ENCODE measurements at regions not wholly inside any gene's neighbourhood (a gene's known extent, or its start where the extent isn't known, plus 50 kb on each side); places are given as distances from the start of the nearest gene placed in this dataset.

DNA sequence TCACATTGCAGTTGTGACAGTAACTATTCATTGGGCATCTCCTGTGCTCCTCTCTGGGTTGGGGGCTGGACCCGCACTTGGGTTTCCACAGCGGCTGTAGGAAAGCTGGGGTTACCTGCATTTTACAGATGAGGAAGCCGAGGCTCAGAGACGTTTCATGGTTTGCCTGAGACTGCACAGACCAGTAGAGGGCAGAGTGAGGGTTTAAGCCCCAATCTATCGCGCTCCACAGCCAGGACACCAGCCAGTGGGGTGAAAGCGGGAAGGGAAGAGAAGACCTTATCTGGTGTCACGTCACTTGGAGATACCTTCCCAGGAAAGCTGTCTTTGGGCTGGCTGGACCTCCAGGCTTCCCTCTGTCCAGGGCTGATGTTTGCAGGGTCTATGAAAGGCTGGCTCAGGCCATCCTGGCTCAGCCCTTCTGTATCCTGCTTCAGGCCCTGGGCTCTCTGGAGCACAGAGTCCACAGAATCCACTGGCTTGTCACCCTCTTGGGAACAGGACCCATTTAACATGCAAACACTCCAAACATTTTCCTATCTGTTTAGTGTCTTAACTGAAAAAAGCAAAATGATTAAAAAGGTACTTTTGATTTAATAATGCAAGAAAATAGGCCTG, 167.7 kb downstream of the EMX2 start:
- TF ChIP-seq, protein P1, sequence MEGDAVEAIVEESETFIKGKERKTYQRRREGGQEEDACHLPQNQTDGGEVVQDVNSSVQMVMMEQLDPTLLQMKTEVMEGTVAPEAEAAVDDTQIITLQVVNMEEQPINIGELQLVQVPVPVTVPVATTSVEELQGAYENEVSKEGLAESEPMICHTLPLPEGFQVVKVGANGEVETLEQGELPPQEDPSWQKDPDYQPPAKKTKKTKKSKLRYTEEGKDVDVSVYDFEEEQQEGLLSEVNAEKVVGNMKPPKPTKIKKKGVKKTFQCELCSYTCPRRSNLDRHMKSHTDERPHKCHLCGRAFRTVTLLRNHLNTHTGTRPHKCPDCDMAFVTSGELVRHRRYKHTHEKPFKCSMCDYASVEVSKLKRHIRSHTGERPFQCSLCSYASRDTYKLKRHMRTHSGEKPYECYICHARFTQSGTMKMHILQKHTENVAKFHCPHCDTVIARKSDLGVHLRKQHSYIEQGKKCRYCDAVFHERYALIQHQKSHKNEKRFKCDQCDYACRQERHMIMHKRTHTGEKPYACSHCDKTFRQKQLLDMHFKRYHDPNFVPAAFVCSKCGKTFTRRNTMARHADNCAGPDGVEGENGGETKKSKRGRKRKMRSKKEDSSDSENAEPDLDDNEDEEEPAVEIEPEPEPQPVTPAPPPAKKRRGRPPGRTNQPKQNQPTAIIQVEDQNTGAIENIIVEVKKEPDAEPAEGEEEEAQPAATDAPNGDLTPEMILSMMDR (IDR thresholded peaks at IDR 0.05), result no peak
- TF ChIP-seq POLR2A (IDR thresholded peaks at IDR 0.05) (no peak), POLR2AphosphoS5 (IDR thresholded peaks at IDR 0.05) (no peak)
